ELR (cell line): ENCODE measurements at regions not wholly inside any gene's neighbourhood (a gene's known extent, or its start where the extent isn't known, plus 50 kb on each side); places are given as distances from the start of the nearest gene placed in this dataset.
"Not testable (repeated sequence)": the region's sequence is repeated elsewhere in the genome, so short reads cannot be mapped to it uniquely, and the experiment has no call there.

ENCODE experiments used
- DNase-seq: peaks from one replicate; pipeline ENCODE4 v3.0.0-alpha.2; 2015; ENCODE audit warnings: low read depth

DNA sequence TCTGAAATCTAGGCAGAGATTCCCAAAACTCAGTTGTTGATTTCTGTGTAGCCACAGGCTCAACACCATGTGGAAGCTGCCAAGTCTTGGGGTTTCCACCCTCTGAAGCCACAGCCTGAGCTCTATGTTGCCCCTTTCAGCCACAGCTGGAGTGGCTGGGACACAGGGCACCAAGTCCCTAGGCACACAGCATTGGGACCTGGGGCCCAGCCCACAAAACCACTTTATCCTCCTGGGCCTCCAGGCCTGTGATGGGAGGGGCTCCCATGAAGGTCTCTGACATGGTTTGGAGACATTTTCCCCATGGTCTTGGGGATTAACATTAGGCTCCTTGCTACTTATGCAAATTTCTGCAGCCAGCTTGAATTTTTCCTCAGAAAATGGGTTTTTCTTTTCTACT, 186.0 kb upstream of the SPOPL start:
- DNase-seq = not testable (repeated sequence)

DNA sequence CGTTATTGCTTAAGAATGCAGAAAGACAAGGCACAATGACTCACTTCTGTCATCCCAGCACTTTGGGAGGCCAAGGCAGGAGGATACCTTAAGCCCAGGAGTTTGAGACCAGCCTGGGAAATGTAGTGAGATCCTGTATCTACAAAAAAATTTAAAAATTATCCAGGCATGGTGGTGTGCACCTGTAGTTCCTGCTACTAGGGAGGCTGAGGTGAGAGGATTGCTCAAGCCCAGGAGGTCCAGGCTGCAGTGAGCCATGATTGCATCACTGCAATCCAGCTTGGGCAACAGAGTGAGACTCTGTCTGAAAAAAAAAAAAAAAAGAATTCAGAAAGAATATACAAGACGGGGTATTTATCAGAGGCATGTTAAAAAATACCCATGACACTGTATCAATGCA, 182.0 kb upstream of the SPOPL start:
- no peak for DNase-seq

DNA sequence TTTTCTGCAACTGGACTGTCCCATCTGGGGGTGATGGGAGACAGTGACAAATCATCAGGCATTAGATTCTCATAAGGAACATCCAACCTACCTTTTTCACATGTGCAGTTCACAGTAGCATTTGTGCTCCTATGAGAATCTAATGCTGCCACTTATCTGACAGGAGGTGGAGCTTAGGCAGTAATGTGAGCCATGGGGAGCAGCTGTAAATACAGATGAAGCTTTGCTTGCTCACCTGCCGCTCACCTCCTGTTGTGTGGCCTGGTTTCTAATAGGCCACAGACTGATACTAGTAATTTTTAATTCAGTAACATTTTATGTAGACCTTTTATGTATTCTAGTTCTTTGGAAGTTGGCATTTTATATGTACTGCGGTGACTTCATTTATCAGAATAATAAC, 180.1 kb upstream of the SPOPL start:
- no peak for DNase-seq

DNA sequence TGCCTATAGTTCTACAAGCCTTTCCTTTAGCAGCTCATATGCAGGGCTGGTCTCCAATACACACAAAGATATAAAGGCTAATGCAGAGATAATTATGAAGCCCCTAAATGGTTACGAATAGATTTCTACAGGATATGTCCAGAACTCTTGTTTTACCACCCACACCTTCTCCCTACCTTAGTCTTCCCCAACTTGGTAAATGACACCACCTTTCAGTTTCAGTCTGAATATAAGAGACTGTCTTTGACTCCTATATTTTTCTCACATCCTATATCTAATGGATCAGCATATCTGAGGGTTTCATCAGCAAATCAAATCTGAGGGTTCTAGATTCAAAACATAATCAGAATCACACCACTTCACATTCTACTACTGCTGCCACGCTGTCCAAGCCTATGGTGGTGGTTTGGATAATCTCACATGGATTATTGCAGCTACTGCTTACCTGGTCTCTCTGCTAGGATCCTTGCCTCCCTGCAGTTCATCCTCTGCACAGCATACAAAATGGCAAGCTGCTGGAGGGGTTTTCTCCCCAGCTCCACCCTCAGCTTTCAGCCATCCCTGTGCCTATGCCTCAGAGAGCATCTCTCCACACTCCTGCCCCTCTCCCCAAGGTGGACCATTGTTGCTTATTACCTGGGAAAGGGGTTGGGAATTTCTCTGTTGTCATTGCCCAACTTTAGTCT, 178.0 kb upstream of the SPOPL start:
- no peak for DNase-seq

DNA sequence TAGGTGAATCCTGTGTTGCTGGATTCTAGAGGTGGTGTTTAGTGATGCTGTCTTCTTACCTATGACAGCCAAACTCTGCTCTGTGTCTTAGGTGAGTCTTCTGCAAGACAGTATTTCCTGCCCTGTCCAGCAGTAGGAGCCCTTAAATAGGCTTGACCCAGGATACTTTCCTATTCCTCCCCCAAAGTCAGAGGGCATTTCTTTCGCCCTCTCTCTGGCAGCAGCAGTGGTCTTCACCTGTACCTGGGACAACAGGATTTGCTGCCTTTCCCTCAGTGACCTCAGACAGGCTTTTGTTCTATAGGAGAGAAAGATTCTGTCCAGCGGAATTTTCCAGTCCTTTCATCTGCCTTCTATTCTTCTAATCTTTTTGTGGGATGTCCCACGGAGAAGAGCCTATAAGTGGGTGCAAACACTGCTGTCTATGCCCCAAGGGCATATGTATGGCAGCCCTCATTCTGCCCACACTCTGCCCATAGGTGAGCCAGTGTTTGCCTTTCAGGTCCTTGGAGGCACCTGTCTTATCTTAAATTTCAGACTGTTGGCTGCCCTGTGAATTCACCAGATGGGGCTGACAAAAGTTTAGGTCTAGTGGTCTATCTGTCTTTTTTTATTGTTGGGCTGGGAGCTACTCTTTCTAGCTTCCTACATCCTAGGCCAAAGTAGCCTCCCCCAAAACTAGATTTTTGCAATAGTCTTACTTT, 177.3 kb upstream of the SPOPL start:
- no peak for DNase-seq

DNA sequence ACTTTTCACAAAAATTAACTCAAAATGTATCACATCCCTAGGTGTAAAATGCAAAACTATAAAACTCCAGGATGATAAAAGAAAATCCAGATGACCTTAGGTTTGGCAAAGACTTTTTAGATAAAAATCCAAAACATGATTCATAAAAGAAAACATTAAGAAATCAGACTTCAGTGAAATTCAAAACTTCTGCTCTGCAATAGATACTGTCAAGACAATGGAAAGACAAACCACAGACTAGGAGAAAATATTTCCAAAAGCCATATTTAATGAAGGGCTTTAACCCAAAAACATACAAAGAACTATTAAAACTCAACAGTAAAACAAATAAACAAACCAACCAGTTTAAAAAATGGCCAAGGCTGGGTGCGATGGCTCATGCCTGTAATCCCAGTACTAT, 173.6 kb upstream of the SPOPL start:
- DNase-seq = no peak

DNA sequence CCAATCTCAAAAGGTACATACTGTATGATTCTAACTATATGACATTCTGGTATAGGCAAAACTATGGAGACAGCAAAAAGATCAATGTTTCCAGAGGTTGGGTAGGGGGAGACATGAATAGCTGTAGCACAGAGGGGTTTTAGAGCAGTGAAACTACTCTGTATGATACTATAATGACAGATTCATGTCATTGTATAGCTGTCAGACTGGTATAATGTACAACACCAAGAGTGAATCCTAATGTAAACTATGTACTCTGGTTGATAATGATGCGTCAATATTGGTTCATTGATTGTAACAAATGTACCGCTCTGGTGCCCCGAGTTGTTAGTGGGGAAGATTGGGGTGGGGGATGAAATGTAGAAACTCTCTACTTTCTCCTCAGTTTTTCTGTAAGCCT, 172.4 kb upstream of the SPOPL start:
- no peak for DNase-seq

DNA sequence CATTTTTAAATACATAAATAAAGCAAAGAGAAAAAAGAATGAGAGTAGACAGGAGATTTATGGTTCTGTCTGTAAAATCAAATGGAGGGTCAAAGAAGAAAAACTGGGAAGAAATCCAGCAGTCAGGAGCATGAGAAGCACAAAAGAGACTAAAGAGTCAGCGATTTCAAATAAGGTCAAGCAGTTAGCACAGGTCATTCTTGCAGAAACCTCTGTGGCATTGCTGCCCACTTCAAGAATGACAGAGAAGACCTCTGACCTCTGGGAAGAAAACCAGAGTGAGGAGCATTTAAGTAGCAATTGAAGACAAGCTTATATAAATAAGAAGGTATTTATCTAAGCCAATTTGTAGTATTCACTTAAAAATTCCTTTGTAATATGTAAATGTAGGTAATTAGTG, 172.0 kb upstream of the SPOPL start:
- DNase-seq = no peak

DNA sequence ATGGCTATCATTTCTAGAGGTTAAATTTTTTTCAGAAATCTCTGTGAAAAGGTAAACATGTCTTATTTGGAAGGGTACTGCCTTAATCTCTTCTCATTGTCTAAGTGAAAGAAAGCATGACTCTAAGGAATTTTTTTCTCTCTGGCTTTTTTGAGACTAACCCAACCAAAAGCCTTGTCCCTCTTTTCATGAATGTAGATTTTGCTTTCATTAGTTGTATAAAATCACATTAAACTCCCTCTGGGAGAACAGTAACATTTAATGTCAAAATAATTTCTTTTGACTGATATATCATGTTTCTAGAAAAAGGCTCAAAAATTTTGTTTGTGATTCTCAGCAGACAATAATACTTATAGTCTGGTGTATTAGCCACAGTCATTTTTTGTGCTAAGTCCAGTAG, 168.4 kb upstream of the SPOPL start:
- DNase-seq = no peak

DNA sequence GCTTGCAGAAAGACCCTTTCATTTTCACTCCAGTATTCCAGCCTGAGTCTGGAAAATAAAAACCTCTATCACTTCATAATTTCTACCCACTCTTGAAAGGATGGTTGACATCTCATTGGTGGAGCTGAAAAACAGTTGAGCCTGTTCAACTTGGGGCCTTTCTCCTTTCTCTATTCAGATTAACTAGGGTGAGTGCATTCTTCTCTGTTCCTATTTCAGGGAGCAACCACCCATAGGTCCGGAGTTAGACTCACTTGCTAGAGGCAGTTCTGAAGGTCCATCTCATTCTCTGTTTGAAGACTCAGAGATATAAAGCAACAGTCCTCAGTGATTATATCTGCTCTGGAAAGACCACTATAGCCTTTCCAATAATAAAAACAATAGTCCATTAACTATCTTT, 167.9 kb upstream of the SPOPL start:
- DNase-seq = no peak

DNA sequence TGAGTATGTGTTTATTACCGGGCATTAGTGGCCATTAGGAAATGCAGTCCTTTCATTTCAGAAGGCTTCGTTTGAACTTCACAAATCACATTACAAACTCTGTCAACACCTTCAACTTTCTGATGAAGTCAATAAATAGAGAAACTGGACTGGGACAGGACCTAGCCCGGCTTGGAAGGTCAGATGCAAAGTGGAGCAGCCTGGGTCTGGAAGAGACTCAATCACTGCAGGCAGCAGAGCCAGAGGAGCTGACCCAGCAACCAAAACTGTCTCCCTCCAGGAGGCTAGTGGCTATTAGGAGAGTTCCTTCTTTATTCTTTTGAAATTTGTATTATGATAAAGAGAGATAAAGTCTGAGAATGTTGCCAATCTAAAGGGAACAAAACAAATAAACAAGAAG, 167.2 kb upstream of the SPOPL start:
- DNase-seq = no peak

DNA sequence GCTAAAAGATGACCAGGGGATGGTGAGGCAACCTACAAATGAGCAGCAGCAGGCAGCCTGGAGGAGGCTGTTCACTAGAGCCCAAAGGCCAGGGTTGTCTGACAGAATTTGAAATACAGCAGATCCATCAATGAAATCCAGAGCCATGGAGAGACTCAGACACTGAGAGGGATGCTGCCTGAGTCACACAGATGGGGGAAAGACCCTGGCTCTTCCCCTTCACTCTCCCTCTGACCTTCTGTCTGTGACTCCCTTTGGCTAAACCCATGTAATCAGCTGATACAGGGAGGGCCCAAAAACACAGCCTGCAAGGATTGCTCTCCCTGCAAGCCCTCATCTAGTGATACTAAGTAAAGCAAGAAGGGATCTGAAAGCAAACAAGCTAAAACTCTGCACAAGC, 166.5 kb upstream of the SPOPL start:
- DNase-seq = no peak

DNA sequence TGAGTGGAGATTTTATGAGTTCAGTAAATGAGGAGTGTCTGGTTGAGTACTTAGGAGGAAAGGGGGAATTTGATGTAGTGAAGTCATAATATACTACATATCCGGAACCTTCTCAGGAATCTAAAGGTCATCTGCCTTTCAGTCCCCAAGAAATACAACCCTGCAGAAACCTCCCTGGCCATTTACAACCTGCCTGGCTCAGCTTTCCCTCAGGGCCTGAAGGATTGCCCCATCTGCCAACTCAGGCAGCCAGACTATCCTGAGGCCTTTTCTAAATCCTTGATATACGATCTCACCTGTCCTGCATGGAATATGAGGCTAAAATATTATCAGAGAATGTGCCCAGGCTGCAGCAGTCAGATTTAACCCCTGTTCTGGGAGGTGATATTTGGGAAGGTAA, 165.4 kb upstream of the SPOPL start:
- no peak for DNase-seq

DNA sequence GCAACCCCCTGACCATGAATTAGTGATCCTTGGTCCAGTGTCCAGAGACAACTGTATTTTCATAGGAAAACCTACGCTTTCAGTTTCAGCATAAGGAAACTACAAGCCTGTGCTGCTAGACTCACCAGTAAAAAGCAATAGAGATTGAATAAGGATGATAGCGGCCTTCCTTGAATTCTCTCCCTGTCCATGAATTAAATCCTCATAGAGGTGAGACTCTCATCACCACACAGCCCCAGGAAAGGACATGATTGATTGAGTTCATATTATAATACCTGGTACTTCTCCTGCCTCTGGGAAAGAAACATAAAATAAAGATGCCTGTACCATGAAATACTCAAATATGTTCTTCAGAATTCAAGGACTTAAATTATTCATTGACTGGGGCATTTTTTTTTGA, 146.3 kb upstream of the SPOPL start:
- no peak for DNase-seq

DNA sequence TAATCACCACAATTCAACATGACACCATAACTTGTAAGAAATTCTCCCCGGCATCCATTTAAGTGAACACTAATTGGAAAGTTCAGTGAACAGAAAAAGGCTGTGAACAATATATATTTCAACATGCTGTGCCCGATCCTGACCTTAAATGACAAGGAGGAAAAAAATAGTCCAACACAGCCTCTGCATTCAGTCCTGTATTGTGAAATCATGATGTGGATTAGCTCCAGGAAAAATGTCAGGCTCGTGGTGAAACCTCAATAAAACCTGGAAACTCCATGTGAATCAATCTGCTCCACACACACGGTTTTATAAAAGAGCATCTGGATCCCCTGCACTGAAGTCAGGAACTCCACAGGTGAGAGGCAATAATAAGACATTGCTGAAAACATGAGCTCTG, 145.4 kb upstream of the SPOPL start:
- DNase-seq = peak; percentile 3

DNA sequence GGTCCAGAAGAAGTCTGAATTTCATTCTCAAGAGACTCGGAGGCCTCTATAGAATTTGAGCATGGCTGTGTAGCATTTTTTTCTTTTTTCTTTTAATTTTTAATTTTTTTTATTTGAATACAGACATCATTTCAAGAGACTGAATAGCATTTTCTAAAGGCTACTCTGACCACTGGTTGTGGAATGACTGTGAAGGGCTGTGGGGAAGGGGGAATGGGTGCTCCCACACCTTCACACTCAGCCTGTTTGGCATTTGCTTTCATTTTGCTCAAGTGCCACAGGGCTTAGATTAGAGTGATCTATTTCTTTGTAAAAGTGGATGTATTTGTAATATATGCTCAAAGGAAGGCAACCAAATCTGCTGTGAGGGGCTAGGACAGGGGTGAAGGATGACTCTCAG, 142.0 kb upstream of the SPOPL start:
- DNase-seq = no peak

DNA sequence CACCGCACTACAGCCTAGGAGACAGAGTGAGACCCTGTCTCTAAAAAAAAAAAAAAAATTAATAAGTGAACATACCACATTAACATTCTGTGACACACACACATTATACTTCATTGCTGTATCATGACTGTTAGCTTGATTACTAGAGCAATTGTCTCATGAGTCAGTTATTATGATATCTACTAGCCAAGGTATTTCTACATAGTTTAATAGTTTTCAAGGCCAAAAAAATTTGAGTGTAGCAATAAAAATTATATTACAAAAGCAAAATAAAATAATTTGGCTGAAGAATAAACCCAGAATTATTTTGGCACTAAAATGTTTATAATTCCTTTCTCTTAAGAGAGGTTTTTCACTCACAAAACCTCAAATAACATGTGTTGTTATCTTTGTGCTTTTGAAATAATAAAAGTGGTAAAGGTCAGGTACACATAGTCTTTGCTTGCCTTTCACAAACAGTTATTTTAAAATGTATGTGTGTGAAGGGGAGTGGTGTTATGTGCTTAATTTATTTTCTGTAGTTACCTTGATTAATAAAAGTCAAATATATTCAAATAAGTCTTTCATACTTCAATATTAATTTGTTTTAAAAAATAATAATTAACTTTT, 136.9 kb upstream of the SPOPL start:
- DNase-seq = peak; percentile 15

DNA sequence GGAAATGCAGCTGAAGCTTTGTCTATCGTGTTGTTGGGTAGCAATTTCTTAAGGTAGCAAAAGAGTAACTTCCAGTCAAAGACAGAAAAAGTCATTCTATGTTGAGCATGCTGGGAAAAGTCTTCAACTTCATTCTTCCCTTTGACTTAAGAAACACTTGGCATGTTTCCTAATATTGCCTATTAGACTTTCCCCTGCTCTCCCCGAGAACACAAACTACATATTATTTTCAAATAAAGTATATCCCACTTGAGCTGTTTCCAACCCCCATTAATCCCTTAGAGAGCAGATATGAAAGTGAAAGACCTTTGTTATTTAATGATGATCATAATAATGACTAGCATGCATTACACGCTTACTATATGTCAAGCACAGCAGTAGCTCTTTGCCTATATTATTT, 136.0 kb upstream of the SPOPL start:
- no peak for DNase-seq

DNA sequence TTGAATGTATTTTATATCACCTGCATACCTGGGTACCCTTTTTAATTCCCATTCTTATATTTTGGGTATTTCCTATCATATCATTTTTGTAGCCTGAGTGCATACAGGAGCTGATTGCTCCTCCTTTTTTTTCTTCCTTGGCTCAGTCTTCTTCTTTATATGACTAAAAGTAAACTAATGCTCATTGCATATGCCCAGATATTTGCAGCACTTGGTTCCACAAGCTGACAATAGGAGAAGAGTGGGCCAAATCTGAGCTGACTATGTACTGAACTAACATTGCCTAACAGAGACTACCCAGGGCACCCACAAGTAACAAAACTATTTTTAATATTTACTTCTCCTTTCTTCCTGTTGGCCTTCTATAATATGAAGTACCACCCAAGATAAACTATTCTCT, 131.7 kb upstream of the SPOPL start:
- no peak for DNase-seq

DNA sequence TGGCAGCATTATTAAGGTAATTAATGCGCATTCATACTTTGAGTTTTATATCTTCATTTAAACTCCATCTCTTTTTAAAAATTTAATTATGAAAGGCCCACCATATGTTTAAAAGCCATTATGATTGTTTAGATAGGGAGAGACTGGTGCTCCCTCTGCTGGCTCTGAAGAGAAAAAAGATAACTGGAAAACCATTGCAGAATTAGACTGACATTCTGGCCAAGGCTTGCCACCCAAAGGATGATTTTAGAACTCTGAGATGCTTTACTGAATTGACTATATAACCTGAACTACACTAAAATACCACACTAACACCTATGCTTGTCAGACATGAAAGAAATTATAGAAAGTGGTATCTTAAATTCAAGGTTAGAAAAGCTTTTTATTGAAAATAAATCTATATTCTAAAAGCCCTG, 127.6 kb upstream of the SPOPL start:
- DNase-seq = peak; percentile 60

DNA sequence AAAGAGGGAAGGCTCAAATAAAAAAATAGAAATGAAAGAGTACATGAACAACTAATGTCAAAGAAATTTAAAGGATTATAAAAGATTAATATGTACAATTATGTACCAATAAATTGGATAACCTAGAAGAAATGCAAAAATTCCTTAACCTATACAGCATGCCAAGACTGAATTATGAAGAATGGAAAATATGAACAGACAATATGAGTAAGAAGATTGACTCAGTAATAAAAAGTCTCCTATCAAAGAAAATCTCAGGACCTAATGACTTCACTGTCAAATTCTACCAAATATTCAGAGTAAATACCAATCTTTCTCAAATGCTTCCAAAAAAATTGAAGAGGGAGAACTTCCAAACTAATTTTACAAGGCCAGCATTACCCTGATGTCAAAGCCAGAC, 120.2 kb upstream of the SPOPL start:
- DNase-seq = no peak

DNA sequence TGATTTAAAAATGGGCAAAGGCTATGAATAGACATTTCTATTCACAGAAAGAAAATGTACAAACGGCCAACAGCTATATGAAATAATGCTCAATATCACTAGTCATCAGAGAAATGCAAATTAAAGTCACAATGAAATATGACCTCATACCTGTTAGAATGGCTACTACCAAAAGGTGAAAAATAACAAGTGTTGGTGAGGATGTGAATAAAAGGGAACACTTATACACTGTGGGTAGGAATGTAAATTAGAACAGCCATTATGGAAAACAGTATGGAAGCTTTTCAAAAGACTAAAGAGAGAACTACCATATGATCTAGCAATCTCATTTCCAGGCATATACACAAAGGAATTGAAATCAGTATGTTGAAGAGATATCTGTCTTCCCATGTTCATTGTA, 118.9 kb upstream of the SPOPL start:
- no peak for DNase-seq

DNA sequence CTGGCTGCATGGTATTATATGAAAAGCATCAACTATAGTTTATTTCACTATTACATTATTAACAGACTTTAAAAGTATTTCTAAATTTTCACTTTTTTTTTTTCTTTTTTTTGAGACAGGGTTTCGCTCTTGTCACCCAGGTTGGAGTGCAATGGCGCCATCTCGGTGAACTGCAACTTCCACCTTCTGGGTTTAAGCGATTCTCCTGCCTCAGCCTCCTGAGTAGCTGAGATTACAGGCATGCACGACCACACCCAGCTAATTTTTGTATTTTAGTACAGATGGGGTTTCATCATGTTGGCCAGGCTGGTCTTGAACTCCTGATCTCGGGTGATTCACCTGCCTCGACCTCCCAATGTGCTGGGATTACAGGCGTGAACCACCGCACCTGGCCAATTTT, 115.4 kb upstream of the SPOPL start:
- DNase-seq = not testable (repeated sequence)

DNA sequence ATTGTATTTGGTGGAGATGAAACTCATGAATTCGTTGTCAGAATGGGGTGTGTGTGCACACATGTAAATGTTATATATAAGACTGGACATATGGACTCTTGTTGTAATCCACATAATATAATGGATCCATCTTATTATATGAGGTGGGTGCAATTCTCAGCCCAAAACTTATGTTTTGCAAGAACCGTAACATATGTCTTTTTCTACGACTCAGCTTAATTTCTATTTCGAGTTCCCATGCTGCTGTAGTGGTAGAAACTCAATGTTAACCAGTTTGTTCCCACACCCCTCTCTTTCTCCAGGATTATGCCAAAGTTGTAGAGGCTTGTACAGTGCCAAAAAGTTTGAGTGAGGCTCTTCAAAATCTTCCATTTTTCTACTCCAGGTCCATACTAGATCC, 112.5 kb upstream of the SPOPL start:
- no peak for DNase-seq
